ENCODE measurements at regions not wholly inside any gene's neighbourhood (a gene's known extent, or its start where the extent isn't known, plus 50 kb on each side); places are given as distances from the start of the nearest gene placed in this dataset.

- H3K9me3 ChIP-seq (replicated peaks) = no peaks in the 10 kb centered on the region
- 0 out of 2 replicates have a peak, but pooled peaks cover 4% of the 10 kb centered on the region for H3K27me3 ChIP-seq
- H3K4me1 ChIP-seq = no peaks in the 10 kb centered on the region
- no peaks in the 10 kb centered on the region for H3K36me3 ChIP-seq
- no peak overlapping the region for H3K27ac ChIP-seq
- peak in 1 of 2 experiments; percentile 31 for DNase-seq
- no peak overlapping the region for H3K4me3 ChIP-seq
Observed at GRCh38 chr1:232211149-232211548, 418.8 kb downstream of the SIPA1L2 start.

- no peaks in the 10 kb centered on the region for H3K36me3 ChIP-seq
- no peak for DNase-seq
Observed at GRCh38 chr1:232209357-232209756, 420.6 kb downstream of the SIPA1L2 start.

GRCh38 chr1:232207073-232207866, 422.7 kb downstream of the SIPA1L2 start:
- H3K9me3 ChIP-seq (replicated peaks) = no peaks in the 10 kb centered on the region
- DNase-seq = no peak

More at GRCh38 chr1:232209357-232209756, 420.6 kb downstream of the SIPA1L2 start:
- no peaks in the 10 kb centered on the region for H3K4me1 ChIP-seq
- no peak overlapping the region for H3K4me3 ChIP-seq
- H3K27ac ChIP-seq = no peak overlapping the region
- H3K9me3 ChIP-seq (replicated peaks) = no peaks in the 10 kb centered on the region
- H3K27me3 ChIP-seq = 0 out of 2 replicates have a peak, but pooled peaks cover 4% of the 10 kb centered on the region

GRCh38 chr1:232204269-232204668, 425.7 kb downstream of the SIPA1L2 start:
- H3K9me3 ChIP-seq (replicated peaks) = 0 out of 2 replicates have a peak, but pooled peaks cover 3% of the 10 kb centered on the region
- DNase-seq = no peak
- H3K27me3 ChIP-seq = 0 out of 2 replicates have a peak, but pooled peaks cover 4% of the 10 kb centered on the region
- H3K36me3 ChIP-seq = no peaks in the 10 kb centered on the region
- no peak overlapping the region for H3K27ac ChIP-seq
- no peak overlapping the region for H3K4me3 ChIP-seq
- no peaks in the 10 kb centered on the region for H3K4me1 ChIP-seq

More at GRCh38 chr1:232207073-232207866, 422.7 kb downstream of the SIPA1L2 start:
- Histone ChIP-seq H3K4me1 (no peaks in the 10 kb centered on the region), H3K4me3 (no peak overlapping the region), H3K27ac (no peak overlapping the region), H3K36me3 (no peaks in the 10 kb centered on the region), H3K27me3 (0 out of 2 replicates have a peak, but pooled peaks cover 4% of the 10 kb centered on the region)

GRCh38 chr1:232201024-232201423, 428.9 kb downstream of the SIPA1L2 start:
- Histone ChIP-seq H3K4me1 (no peaks in the 10 kb centered on the region), H3K27ac (no peak overlapping the region), H3K9me3 (replicated peaks) (0 out of 2 replicates have a peak, but pooled peaks cover 3% of the 10 kb centered on the region), H3K27me3 (0 out of 2 replicates have a peak, but pooled peaks cover 2% of the 10 kb centered on the region), H3K4me3 (no peak overlapping the region), H3K36me3 (no peaks in the 10 kb centered on the region)
- DNase-seq = no peak

- H3K36me3 ChIP-seq = no peaks in the 10 kb centered on the region
- no peak overlapping the region for H3K4me3 ChIP-seq
Observed at GRCh38 chr1:232196042-232196441, 433.9 kb downstream of the SIPA1L2 start.

GRCh38 chr1:232194424-232194823, 435.5 kb downstream of the SIPA1L2 start:
- Histone ChIP-seq H3K36me3 (no peaks in the 10 kb centered on the region), H3K27me3 (0 out of 2 replicates have a peak, but pooled peaks cover 5% of the 10 kb centered on the region), H3K27ac (no peak overlapping the region), H3K4me1 (no peaks in the 10 kb centered on the region), H3K4me3 (no peak overlapping the region), H3K9me3 (replicated peaks) (no peaks in the 10 kb centered on the region)
- DNase-seq = no peak

More at GRCh38 chr1:232196042-232196441, 433.9 kb downstream of the SIPA1L2 start:
- DNase-seq = no peak
- Histone ChIP-seq H3K9me3 (replicated peaks) (no peaks in the 10 kb centered on the region), H3K27ac (no peak overlapping the region), H3K27me3 (0 out of 2 replicates have a peak, but pooled peaks cover 5% of the 10 kb centered on the region), H3K4me1 (no peaks in the 10 kb centered on the region)

- Histone ChIP-seq H3K4me1 (no peaks in the 10 kb centered on the region), H3K9me3 (replicated peaks) (no peaks in the 10 kb centered on the region)
- DNase-seq = no peak
Observed at GRCh38 chr1:232193451-232193783, 436.5 kb downstream of the SIPA1L2 start.

GRCh38 chr1:232192781-232193450, 437.0 kb downstream of the SIPA1L2 start:
- H3K36me3 ChIP-seq = no peaks in the 10 kb centered on the region
- no peak for DNase-seq
- no peaks in the 10 kb centered on the region for H3K9me3 ChIP-seq (replicated peaks)
- peaks cover 7% of the 10 kb centered on the region; the same call in 1 of the 2 replicates for H3K27me3 ChIP-seq
- H3K4me3 ChIP-seq = no peak overlapping the region
- H3K27ac ChIP-seq = no peak overlapping the region
- no peaks in the 10 kb centered on the region for H3K4me1 ChIP-seq

More at GRCh38 chr1:232193451-232193783, 436.5 kb downstream of the SIPA1L2 start:
- Histone ChIP-seq H3K4me3 (no peak overlapping the region), H3K27ac (no peak overlapping the region), H3K27me3 (0 out of 2 replicates have a peak, but pooled peaks cover 5% of the 10 kb centered on the region), H3K36me3 (no peaks in the 10 kb centered on the region)

GRCh38 chr1:232191560-232191959, 438.4 kb downstream of the SIPA1L2 start:
- peaks cover 16% of the 10 kb centered on the region; the same call in 1 of the 2 replicates for H3K27me3 ChIP-seq
- no peak overlapping the region for H3K4me3 ChIP-seq
- no peaks in the 10 kb centered on the region for H3K4me1 ChIP-seq
- DNase-seq = no peak
- H3K27ac ChIP-seq = no peak overlapping the region
- no peaks in the 10 kb centered on the region for H3K9me3 ChIP-seq (replicated peaks)
- no peaks in the 10 kb centered on the region for H3K36me3 ChIP-seq

GRCh38 chr1:232188318-232188717, 441.6 kb downstream of the SIPA1L2 start:
- Histone ChIP-seq H3K4me3 (no peak overlapping the region), H3K9me3 (replicated peaks) (no peaks in the 10 kb centered on the region), H3K36me3 (no peaks in the 10 kb centered on the region), H3K4me1 (no peaks in the 10 kb centered on the region), H3K27me3 (peaks cover 10% of the 10 kb centered on the region; the same call in 1 of the 2 replicates), H3K27ac (no peak overlapping the region)
- DNase-seq = no peak

- Histone ChIP-seq H3K27ac (no peak overlapping the region), H3K4me3 (no peak overlapping the region), H3K4me1 (no peaks in the 10 kb centered on the region), H3K9me3 (replicated peaks) (no peaks in the 10 kb centered on the region), H3K36me3 (no peaks in the 10 kb centered on the region), H3K27me3 (peaks cover 10% of the 10 kb centered on the region; the same call in 1 of the 2 replicates)
- DNase-seq = no peak
Observed at GRCh38 chr1:232186931-232187330, 443.0 kb downstream of the SIPA1L2 start.

GRCh38 chr1:232184561-232185530, 445.1 kb downstream of the SIPA1L2 start:
- Histone ChIP-seq H3K4me1 (no peaks in the 10 kb centered on the region), H3K4me3 (no peak overlapping the region), H3K36me3 (no peaks in the 10 kb centered on the region), H3K9me3 (replicated peaks) (no peaks in the 10 kb centered on the region), H3K27me3 (peaks cover 10% of the 10 kb centered on the region; the same call in 1 of the 2 replicates), H3K27ac (no peak overlapping the region)
- peak in 1 of 2 experiments; percentile 6 for DNase-seq

GRCh38 chr1:232183802-232184201, 446.1 kb downstream of the SIPA1L2 start:
- Histone ChIP-seq H3K36me3 (no peaks in the 10 kb centered on the region), H3K27me3 (peaks cover 10% of the 10 kb centered on the region; the same call in 1 of the 2 replicates), H3K27ac (no peak overlapping the region), H3K4me3 (no peak overlapping the region), H3K4me1 (no peaks in the 10 kb centered on the region), H3K9me3 (replicated peaks) (no peaks in the 10 kb centered on the region)
- DNase-seq = no peak

All from SJCRH30 (cell line).